ENCODE measurements at regions not wholly inside any gene's neighbourhood (a gene's known extent, or its start where the extent isn't known, plus 50 kb on each side); places are given as distances from the start of the nearest gene placed in this dataset.
"Not testable (repeated sequence)": the region's sequence is repeated elsewhere in the genome, so short reads cannot be mapped to it uniquely, and the experiment has no call there.

- DNase-seq, result no peak
These were observed 155.0 kb upstream of the JARID2 start for GRCh38 chr6:15090745-15091384.

- no peak for DNase-seq
These were observed 148.7 kb upstream of the JARID2 start for GRCh38 chr6:15096894-15097837.

DNA sequence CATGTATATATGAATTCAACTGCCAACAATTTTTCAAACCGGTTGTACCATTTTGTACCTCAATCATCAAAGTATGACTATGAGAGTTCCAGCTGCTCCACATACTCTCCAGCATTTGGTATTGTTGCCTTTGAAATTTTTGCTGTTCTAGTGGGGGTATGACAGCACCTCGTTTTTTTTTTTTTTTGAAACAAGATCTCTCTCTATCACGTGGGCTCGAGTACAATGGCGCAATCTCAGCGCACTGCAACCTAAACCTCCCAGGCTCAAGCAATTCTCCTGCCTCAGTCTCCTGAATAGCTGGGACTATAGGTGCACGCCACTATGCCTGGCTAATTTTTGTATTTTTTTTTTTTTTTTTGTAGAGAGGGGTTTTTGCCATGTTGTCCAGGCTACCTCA lies 144.7 kb upstream of the JARID2 start:
- DNase-seq, result no peak

DNA sequence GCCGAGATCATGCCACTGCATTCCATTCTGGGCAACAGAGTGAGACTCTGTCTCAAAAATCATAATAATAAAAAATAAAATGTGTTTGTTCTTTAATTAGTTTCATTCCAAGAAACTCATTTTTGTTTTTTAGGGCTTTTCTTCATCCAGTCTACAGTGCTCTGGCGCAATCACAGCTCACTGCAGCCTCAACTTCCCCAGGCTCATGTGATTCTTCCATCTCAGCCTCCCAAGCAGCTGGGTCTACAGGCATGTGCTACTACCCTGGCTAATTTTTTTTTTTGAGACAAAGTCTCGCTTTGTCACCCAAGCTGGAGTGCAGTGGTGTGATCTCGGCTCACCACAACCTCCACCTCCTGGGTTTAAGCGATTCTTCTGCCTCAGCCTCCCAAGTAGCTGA lies 143.6 kb upstream of the JARID2 start:
- DNase-seq, result no peak

DNA sequence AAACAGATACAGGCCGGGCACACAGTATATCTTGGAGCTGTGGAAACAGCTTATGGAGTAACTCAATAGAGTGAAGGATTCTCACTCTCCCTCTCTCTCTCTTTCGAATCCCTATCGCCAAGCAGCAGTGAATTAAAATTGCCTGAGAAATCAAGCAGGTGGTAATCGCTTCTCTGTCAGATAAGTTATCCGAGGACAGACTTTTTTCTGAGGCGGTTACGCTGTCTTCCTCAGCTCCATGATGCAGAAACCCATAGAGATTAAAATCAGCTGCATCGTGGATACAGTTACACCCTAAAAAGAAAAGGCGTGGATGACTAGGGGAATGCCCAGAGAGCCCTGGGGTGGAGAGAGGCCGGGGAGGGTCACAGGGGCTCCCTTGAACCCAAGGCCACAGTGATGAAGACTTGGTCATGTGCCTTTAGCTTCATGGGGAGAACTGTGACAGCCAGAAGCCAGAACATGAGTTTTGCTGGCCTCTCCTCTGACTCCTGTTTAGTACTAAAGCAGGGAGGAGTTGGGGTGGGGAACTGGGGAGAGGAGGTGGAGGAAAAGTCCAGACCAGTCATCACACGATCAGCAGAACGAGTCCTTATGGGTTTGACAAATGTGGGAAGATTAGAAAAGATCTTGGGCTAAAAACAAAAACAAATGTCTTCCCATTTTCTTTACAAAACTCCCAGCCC lies 138.8 kb upstream of the JARID2 start:
- DNase-seq, result no peak

- no peak for DNase-seq
These were observed 138.1 kb upstream of the JARID2 start for GRCh38 chr6:15107644-15108382.

DNA sequence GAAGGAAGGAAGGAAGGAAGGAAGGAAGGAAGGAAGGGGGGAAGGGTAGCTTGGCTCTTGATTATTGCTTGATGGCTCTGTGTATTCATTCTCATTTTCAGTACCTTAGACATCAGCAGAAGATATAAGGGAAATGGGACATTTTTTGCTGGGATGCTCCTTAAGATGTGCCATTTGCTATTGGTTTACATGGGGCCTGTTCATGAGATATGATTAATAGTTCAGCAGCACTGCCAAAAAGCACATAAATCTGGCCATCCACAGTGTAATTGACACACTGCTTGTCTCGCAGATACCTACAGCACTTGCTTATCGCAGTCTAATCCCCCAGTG lies 137.5 kb upstream of the JARID2 start:
- DNase-seq, result no peak

GRCh38 chr6:15109338-15110090 lies 136.4 kb upstream of the JARID2 start:
- DNase-seq, result no peak

GRCh38 chr6:15110726-15111354 lies 135.0 kb upstream of the JARID2 start:
- DNase-seq, result no peak

GRCh38 chr6:15111576-15111975 lies 134.3 kb upstream of the JARID2 start:
- not testable (repeated sequence) for DNase-seq

GRCh38 chr6:15113587-15113986 lies 132.3 kb upstream of the JARID2 start:
- no peak for DNase-seq

DNA sequence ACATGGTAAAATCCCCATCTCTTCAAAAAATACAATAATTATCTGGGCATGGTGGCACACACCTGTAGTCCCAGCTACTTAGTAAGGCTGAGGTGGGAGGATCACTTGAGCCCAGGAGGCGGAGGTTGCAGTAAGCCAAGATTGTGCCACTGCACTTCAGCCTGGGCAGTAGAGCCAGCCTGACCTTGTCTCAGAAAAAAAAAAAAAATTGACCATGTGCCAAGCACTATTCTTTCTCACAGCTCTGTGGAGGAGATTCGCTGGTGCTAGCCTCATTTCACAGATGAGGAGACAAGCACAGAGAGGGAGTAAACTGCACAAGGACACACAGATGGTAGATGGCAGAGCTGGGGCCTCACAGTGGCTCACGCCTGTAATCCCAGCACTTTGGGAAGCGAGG lies 131.8 kb upstream of the JARID2 start:
- no peak for DNase-seq

- DNase-seq, result no peak
These were observed 129.0 kb upstream of the JARID2 start for GRCh38 chr6:15116889-15117288.

GRCh38 chr6:15121443-15121842 lies 124.4 kb upstream of the JARID2 start:
- DNase-seq, result no peak

DNA sequence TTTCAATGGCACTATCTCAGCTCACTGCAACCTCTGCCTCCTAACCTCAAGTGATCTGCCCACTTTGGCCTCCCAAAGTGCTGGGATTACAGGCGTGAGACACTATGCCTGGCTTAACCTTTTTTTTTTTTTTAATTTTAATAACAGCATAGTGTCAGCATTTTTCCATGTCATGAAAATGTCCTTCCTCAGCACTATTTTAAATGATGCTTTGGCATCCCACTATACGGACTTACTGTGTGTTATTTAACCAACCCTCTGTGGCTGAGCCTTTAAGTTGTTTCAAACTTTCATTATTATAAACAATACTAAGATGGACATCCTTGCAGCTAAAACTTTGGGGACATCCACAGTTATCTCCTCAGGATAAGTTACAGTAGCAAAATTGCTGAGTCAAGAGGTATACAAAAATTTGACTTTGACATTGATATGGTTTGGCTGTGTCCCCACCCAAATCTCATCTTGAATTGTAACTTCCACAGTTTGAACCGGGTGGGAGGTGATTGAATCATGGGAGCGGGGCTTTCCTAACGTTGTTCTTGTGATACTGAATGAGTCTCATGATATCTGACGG lies 123.8 kb upstream of the JARID2 start:
- no peak for DNase-seq

DNA sequence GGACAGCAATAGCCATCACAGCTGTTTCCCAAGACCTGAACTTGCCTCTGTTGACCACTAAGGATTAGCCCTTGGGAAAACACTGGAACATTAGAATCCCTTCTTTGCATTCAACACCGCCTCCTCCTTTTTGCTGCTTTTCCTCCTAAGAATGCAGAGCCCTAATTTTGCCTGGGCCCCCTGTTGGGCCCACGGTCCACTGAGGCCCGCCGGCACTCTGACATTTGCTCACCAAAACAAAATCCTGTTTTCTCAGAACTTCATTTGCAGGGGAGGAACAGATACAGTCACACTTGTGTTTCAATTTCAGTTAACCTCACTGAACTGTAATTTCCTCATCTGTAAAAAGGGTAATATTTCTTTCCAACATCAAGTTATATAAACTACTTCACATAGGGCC lies 116.0 kb upstream of the JARID2 start:
- no peak for DNase-seq

DNA sequence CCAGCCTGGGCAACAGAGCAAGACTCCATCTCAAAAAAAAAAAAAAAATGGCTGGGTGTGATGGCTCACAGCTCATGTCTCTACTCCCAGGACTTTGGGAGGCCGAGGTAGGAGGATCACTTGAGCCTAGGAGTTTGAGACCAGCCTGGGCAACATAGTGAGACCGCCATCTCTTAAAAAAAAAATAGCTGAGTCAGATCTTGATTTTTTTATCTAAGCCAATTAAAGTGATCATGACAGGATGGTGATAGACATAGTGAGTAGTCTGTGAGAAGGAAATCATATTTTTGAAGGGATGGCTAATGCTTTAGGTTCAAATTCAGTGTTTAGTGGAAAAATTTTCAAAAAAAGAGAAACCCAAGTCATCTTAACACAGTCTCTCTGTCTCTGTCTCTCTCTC lies 114.6 kb upstream of the JARID2 start:
- no peak for DNase-seq

- no peak for DNase-seq
These were observed 114.2 kb upstream of the JARID2 start for GRCh38 chr6:15131651-15132061.

GRCh38 chr6:15132167-15132566 lies 113.7 kb upstream of the JARID2 start:
- DNase-seq, result no peak

- DNase-seq, result no peak
These were observed 112.8 kb upstream of the JARID2 start for GRCh38 chr6:15132854-15133670.

- no peak for DNase-seq
These were observed 108.8 kb upstream of the JARID2 start for GRCh38 chr6:15137086-15137485.

Data from SIG-M5 (cell line).